Osteoblast (primary cell): ENCODE measurements at regions not wholly inside any gene's neighbourhood (a gene's known extent, or its start where the extent isn't known, plus 50 kb on each side); places are given as distances from the start of the nearest gene placed in this dataset.

Source experiments
- DNase-seq: peaks from one replicate; pipeline ENCODE4 v3.0.0; 2011; ENCODE audit warnings: low spot score, mixed read lengths; ENCODE audit not compliant: insufficient read length; ENCODE audit errors: missing footprints
- H2AFZ ChIP-seq: 2 replicates; pipeline ENCODE4 v1.6.0; 2011; ENCODE audit warnings: mild to moderate bottlenecking, low read length
- H3K27ac ChIP-seq: 2 replicates; pipeline ENCODE4 v1.5.1; 2011; ENCODE audit warnings: mild to moderate bottlenecking, low read depth, low read length, moderate library complexity
- H3K27me3 ChIP-seq: 2 replicates; pipeline ENCODE4 v1.6.0; 2012; ENCODE audit warnings: mild to moderate bottlenecking, control low read depth, inconsistent platforms, low read length, moderate library complexity; ENCODE audit not compliant: insufficient read depth
- H3K36me3 ChIP-seq: 2 replicates; pipeline ENCODE4 v1.5.1; 2011; ENCODE audit warnings: mild to moderate bottlenecking, low read length, control low read depth, moderate library complexity; ENCODE audit not compliant: insufficient read depth
- H3K4me1 ChIP-seq: 2 replicates; pipeline ENCODE4 v1.5.1; 2011; ENCODE audit warnings: mild to moderate bottlenecking, low read length, control low read depth, moderate library complexity; ENCODE audit not compliant: insufficient read depth
- H3K4me2 ChIP-seq: 2 replicates; pipeline ENCODE4 v1.6.0; 2011; ENCODE audit warnings: mild to moderate bottlenecking, low read length; ENCODE audit not compliant: insufficient read depth
- H3K4me3 ChIP-seq: fragments of 200-600 bp; sonication (generic); 3 replicates; pipeline ENCODE4 v1.5.1; 2012; ENCODE audit warnings: mild to moderate bottlenecking, low read length, inconsistent platforms; ENCODE audit not compliant: insufficient read depth
- H3K79me2 ChIP-seq: 2 replicates; pipeline ENCODE4 v1.6.0; 2012; ENCODE audit warnings: mild to moderate bottlenecking, low read length, control low read depth, inconsistent platforms; ENCODE audit not compliant: insufficient read depth
- H3K9me3 ChIP-seq: 2 replicates; pipeline ENCODE4 v1.5.1; 2011; ENCODE audit warnings: low read depth, low read length, control low read depth
- H4K20me1 ChIP-seq: 2 replicates; pipeline ENCODE4 v1.6.0; 2012; ENCODE audit warnings: mild to moderate bottlenecking, low read length, control low read depth; ENCODE audit not compliant: insufficient read depth
- CTCF ChIP-seq: IDR thresholded peaks from 2 replicates; pipeline ENCODE4 v1.5.1; 2011; ENCODE audit warnings: mild to moderate bottlenecking, low read depth, low read length, moderate library complexity; ENCODE audit errors: extremely low read depth

GRCh38 chr21:35217504-35218060 lies 168.5 kb upstream of the RUNX1 start:
- H3K27me3 ChIP-seq: no peaks in the 10 kb centered on the region
- H3K79me2 ChIP-seq: no peaks in the 10 kb centered on the region
- no peak for TF ChIP-seq CTCF
- no peak overlapping the region for H3K27ac ChIP-seq
- H3K4me3 ChIP-seq: no peak overlapping the region
- H3K9me3 ChIP-seq: no peaks in the 10 kb centered on the region
- peak; percentile 82 for DNase-seq
- no peaks in the 10 kb centered on the region for H4K20me1 ChIP-seq
- H3K4me2 ChIP-seq: peak overlapping the region; percentile 20
- no peaks in the 10 kb centered on the region for H3K36me3 ChIP-seq
- H3K4me1 ChIP-seq: peaks cover 27% of the 10 kb centered on the region
- no peak overlapping the region for H2AFZ ChIP-seq

GRCh38 chr21:35216996-35217395 lies 167.9 kb upstream of the RUNX1 start:
- no peak overlapping the region for H3K27ac ChIP-seq
- no peaks in the 10 kb centered on the region for H3K27me3 ChIP-seq
- H2AFZ ChIP-seq: no peak overlapping the region
- H3K36me3 ChIP-seq: no peaks in the 10 kb centered on the region
- H4K20me1 ChIP-seq: no peaks in the 10 kb centered on the region
- H3K4me2 ChIP-seq: no peak overlapping the region
- H3K79me2 ChIP-seq: no peaks in the 10 kb centered on the region
- DNase-seq: no peak
- H3K4me1 ChIP-seq: peaks cover 27% of the 10 kb centered on the region
- no peak overlapping the region for H3K4me3 ChIP-seq
- TF ChIP-seq CTCF: no peak
- no peaks in the 10 kb centered on the region for H3K9me3 ChIP-seq

GRCh38 chr21:35215870-35216269 lies 166.8 kb upstream of the RUNX1 start:
- no peaks in the 10 kb centered on the region for H3K36me3 ChIP-seq
- no peaks in the 10 kb centered on the region for H3K27me3 ChIP-seq
- DNase-seq: no peak
- no peak overlapping the region for H3K4me3 ChIP-seq
- TF ChIP-seq CTCF: no peak
- H3K4me1 ChIP-seq: peaks cover 26% of the 10 kb centered on the region
- no peak overlapping the region for H2AFZ ChIP-seq
- H3K27ac ChIP-seq: no peak overlapping the region
- H3K9me3 ChIP-seq: no peaks in the 10 kb centered on the region
- H4K20me1 ChIP-seq: no peaks in the 10 kb centered on the region
- no peaks in the 10 kb centered on the region for H3K79me2 ChIP-seq
- no peak overlapping the region for H3K4me2 ChIP-seq

- no peaks in the 10 kb centered on the region for H3K36me3 ChIP-seq
- DNase-seq: no peak
- H3K4me3 ChIP-seq: no peak overlapping the region
- peak overlapping the region; percentile 33 for H2AFZ ChIP-seq
- no peak for TF ChIP-seq CTCF
- no peaks in the 10 kb centered on the region for H3K27me3 ChIP-seq
- no peaks in the 10 kb centered on the region for H4K20me1 ChIP-seq
- no peak overlapping the region for H3K4me2 ChIP-seq
- H3K4me1 ChIP-seq: peaks cover 33% of the 10 kb centered on the region
- no peaks in the 10 kb centered on the region for H3K79me2 ChIP-seq
- H3K9me3 ChIP-seq: no peaks in the 10 kb centered on the region
- H3K27ac ChIP-seq: no peak overlapping the region
Observed at GRCh38 chr21:35212393-35213127, 163.5 kb upstream of the RUNX1 start.
